Sigmoid colon (tissue), 4 donors: ENCODE measurements at regions not wholly inside any gene's neighbourhood (a gene's known extent, or its start where the extent isn't known, plus 50 kb on each side); places are given as distances from the start of the nearest gene placed in this dataset.

Experiments
- CTCF ChIP-seq, 4 experiments: fragments of 450-650 bp in 3 of 4; fragments of 200-600 bp in 1 of 4; IDR thresholded peaks; one replicate each; pipeline ENCODE4 v1.5.1; 2016 to 2019; ENCODE audit warnings: antibody characterized with exemption in 4 of 4, mild to moderate bottlenecking in 3 of 4, moderate library complexity in 2 of 4
- EP300 ChIP-seq, 4 donors: sonication (generic); formaldehyde crosslinking; IDR thresholded peaks; one replicate each; pipeline ENCODE4 v1.6.1; 2017; ENCODE audit warnings: antibody characterized with exemption in 4 of 4
- POLR2A ChIP-seq, 2 donors: fragments of 450-650 bp; IDR thresholded peaks; one replicate each; pipeline ENCODE4 v1.6.1; 2016; ENCODE audit warnings: antibody characterized with exemption in 2 of 2, mild to moderate bottlenecking in 2 of 2, moderate library complexity in 2 of 2
- POLR2AphosphoS5 ChIP-seq, 4 donors: sonication (generic); formaldehyde crosslinking; IDR thresholded peaks; one replicate each; pipeline ENCODE4 v1.6.1; 2017; ENCODE audit warnings: antibody characterized with exemption in 4 of 4

GRCh38 chr4:26009502-26009901 is 95.5 kb downstream of the SMIM20 start:
- TF ChIP-seq EP300 (IDR thresholded peaks at IDR 0.05) (no peak), CTCF (IDR thresholded peaks at IDR 0.05) (no peak), POLR2AphosphoS5 (IDR thresholded peaks at IDR 0.05) (no peak), POLR2A (IDR thresholded peaks at IDR 0.05) (no peak)
